Eye (tissue), 1 donor: ENCODE measurements at regions not wholly inside any gene's neighbourhood (a gene's known extent, or its start where the extent isn't known, plus 50 kb on each side); places are given as distances from the start of the nearest gene placed in this dataset.
A peak's percentile ranks its signal among the peaks of the same experiment; 100 is the strongest.
"Not testable (repeated sequence)": the region's sequence is repeated elsewhere in the genome, so short reads cannot be mapped to it uniquely, and the experiment has no call there.

ENCODE experiments used
- DNase-seq: peaks from one replicate; pipeline ENCODE4 v3.0.0-alpha.2; 2015

DNA sequence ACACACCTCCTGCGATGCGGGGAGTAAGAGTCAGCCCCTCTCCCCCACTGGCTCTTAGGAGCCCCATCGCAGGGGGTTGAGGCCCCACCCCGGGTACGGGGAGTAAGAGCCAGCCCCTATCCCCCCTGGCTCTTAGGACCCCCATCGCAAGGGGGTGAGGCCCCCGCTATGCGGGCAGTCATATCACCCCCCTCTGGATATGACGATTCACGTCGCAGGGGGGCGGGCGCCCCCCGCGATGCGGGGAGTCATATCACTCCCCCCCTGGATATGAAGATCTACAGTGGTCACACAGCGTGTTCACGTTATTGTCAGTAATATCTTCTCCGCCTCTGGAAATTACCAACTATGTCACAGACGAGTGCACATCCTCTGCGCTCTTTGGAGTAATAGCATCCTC, 61.1 kb downstream of the DEFB131A start:
- not testable (repeated sequence) for DNase-seq

- DNase-seq: not testable (repeated sequence)
Measured at GRCh38 chr4:9506672-9507071, 62.5 kb downstream of the DEFB131A start.

GRCh38 chr4:9512941-9513340, 68.7 kb downstream of the DEFB131A start:
- not testable (repeated sequence) for DNase-seq

DNA sequence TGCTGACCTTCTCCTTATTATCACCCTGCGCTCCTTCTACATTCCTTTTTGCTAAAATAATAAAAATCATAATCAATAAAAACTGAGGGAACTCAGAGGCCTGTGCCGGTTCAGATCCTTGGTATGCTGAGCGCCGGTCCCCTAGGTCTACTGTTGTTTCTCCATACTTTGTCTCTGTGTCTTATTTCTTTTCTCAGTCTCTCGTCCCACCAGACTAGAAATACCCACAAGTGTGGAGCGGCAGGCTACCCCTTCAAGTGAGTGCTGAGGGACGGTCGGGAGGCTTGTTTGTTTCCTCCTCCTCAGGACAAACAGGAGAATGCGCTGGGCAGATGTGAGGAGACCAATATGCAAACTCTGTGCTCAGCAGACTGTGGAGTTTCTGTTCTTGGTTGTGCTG, 75.4 kb downstream of the DEFB131A start:
- DNase-seq: not testable (repeated sequence)

DNA sequence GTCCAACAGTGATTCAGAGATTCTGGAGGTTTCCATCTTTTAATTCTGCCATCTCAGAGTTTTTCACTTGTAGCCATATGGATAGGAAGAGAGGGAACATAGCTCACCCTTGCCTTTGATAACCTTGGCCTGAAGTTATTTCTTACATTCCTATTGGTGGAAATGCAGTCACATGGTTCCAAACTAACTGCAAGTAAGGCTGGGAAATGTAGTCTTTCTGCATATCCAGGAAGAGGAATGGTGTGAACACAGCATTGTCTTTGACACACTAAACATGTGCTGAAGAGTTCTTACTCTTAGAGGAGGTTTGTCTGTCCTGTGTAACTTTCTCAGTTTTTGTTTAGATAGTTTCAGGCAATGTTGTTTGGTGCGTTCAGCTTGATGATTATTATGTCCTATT, 78.7 kb downstream of the DEFB131A start:
- not testable (repeated sequence) for DNase-seq

GRCh38 chr4:9524406-9524805, 80.2 kb downstream of the DEFB131A start:
- not testable (repeated sequence) for DNase-seq

- peak; percentile 94 for DNase-seq
Measured at GRCh38 chr4:9532134-9532862, 88.1 kb downstream of the DEFB131A start.

GRCh38 chr4:9532863-9533192, 88.6 kb downstream of the DEFB131A start:
- not testable (repeated sequence) for DNase-seq

DNA sequence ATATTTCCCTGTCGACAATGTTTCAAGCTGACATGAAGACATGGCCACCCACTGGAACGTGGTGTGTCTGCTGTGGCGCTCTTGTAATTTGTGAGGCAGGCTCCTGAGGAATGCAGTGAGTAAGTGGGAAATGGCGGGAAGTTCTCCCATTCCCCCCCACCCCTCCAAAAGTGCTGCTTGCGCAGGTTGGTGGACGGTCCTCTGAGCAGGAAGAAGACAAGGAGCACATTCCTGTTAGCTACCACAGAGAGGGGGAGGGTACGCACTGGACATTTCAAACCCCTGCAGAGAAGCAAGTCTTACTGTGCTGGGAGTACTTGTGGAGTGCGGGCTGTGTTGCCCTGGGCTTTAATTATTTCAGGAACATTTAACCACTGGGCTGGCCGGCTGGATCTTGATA, 92.9 kb downstream of the DEFB131A start:
- peak; percentile 14 for DNase-seq

DNA sequence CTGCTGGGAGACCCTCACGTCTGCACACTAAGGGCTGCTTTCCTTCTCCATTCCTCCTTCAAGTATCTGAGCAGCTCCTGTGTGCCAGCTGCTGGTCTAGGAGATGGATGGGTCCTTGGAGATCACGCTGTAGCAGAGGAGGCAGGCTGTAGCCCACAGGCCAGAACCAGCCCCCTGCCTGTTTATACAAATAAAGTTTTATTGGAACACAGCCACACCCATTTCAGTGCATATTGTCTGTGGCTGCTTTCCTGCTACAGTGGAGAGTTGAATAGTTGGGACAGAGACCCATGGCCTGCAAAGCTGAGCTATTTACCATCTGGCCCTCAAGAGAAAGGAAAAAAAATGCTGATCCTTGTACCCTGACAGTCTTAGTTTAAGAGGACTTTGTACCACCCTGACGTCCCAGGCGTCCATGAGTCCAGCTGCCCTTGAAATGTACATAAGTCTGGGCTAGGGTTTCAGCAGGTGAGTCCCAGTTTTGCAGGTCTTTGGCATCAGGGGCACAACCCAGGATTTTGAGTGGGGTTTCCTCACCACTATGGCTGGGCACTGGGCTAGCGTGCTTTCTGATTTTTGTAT, 95.8 kb downstream of the DEFB131A start:
- not testable (repeated sequence) for DNase-seq

- not testable (repeated sequence) for DNase-seq
Measured at GRCh38 chr4:9541388-9541915, 97.2 kb downstream of the DEFB131A start.

GRCh38 chr4:9544851-9545250, 100.6 kb downstream of the DEFB131A start:
- not testable (repeated sequence) for DNase-seq

GRCh38 chr4:9547470-9547869, 103.3 kb downstream of the DEFB131A start:
- not testable (repeated sequence) for DNase-seq

DNA sequence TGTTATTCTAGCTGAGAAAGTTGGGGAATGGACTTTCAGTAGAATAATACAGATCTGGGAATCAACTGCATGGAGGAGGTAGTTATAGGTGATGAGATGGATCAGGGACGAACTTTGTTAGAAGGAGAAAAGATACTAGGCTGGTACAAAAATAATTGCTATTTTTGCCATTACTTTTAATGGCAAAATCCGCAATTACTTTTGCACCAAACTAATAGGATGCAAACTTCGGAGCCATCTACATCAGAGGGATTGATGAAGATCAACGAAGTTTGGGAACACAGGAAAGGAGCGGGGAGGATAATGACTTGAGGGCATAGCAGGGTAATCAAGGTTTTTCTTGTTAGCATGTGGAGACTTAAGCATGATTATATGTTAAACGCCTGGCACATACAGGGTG, 111.9 kb downstream of the DEFB131A start:
- DNase-seq: not testable (repeated sequence)

DNA sequence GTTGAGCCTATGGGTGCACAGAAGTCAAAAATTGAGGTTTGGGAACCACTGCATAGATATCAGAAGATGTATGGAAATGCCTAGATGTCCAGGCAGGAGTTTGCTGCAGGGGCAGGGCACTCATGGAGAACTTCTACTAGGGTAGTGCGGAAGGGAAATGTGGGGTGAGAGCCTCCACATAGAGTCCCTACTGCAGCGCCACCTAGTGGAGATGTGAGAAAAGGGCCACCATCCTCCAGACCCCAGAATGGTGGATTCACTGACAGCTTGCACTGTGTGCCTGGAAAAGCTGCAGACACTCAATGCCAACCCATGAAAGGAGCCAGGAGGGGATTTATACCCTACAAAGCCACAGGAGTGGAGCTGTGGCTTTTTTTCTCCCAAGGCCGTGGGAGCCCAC, 133.7 kb downstream of the DEFB131A start:
- DNase-seq: not testable (repeated sequence)

DNA sequence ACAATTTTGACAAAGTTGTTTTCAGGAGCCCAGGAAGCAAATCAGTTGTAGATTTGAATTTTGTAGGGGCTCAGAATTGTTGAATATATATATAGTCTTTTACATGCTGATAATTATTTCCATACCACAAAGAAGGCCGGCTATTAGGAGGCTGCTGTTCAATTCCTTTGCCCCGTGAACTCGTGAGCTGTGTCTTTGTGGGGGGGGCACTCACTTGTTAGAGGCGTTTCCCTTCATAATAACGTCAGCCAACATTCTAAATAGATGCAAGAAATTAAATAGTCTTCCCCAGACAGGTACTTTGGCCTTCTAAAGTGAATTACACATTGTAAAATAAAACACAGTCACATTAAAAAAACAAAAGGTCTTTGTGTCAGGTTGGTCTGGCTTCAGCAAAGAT, 138.7 kb downstream of the DEFB131A start:
- DNase-seq: not testable (repeated sequence)

DNA sequence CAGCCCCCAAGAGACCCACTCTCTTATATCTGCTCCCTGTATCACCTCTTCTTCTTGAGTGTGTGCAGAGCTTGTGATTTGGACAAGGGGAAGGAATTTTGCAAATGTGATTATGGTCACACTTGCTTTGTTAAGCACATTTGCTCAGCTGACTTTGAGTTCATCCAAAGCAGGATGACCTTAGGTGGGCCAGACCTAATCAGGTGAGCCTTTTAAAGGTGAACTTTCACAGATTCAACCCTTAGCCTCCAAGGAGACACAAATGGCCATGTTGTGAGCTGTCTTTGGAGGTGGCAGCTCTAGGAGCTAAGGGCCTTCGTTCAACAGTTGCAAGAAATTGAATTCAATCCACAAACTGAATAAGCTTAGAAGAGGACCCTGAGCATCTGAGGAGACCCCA, 147.8 kb downstream of the DEFB131A start:
- no peak for DNase-seq

- no peak for DNase-seq
Measured at GRCh38 chr4:9594948-9595347, 150.7 kb downstream of the DEFB131A start.

DNA sequence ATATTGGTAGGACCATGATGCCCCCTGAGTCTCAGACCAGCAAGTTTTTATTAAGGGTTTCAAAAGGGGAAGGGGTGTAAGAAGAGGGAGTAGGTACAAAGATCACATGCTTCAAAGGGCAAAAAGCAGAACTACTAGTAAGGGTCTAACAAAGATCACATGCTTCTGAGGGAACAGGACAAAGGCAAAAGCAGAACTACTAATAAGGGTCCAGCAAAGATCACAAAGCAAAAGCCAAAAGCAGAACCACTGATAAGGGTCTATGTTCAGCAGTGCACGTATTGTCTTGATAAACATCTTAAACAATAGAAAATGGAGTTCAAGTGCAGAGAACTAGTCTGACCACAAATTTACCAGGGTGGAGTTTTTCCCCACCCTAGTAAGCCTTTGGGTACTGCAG, 151.3 kb downstream of the DEFB131A start:
- DNase-seq: not testable (repeated sequence)

DNA sequence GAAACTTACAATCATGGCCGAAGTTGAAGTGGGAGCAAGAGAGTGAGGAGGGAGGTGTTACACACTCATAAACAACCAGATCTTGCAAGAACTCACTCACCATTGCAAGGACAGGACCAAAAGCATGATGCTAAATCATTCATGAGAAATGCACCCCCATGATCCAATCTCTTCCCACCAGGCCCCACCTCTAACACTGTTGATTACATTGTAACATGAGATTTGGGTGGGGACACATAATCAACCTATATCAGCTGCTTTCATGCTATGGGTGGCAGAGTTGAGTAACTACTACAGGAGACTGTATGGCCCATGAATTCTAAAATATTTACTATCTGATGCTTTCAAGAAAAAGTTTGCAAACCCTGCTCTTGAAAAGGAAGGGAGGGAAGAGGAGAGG, 155.1 kb downstream of the DEFB131A start:
- no peak for DNase-seq

GRCh38 chr4:9600246-9600645, 156.0 kb downstream of the DEFB131A start:
- DNase-seq: no peak

DNA sequence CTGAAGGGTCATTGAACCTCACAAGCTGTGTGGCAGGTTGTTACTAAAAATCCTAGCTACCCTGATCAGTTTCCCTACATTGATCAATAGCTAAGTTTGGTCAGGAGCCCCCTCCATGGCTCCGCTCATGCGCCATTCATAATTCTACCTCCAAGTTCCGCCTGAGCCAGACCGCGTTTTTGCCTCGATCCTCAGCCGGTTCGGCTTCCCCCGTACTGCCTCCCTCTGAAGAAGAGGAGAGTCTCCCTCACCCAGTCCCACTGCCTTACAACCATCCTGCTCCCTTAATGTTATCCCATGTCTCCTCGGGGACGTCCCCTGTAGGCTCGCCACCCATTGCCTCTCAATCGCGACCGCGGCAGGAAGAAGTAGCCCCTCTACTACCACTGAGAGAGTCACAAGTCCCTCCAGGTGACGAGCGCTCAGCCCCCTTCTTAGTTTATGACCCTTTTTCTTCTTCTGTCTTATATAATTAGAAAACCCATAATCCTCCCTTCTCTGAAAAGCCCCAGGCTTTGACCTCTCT, 158.2 kb downstream of the DEFB131A start:
- no peak for DNase-seq

GRCh38 chr4:9604031-9604892, 160.0 kb downstream of the DEFB131A start:
- DNase-seq: peak; percentile 71
